HG03025 (cell line): ENCODE measurements at regions not wholly inside any gene's neighbourhood (a gene's known extent, or its start where the extent isn't known, plus 50 kb on each side); places are given as distances from the start of the nearest gene placed in this dataset.
"Not testable (repeated sequence)": the region's sequence is repeated elsewhere in the genome, so short reads cannot be mapped to it uniquely, and the experiment has no call there.

Experiments
- ATAC-seq: cut with Tn5 transposase; IDR thresholded peaks from one replicate; pipeline ENCODE4 v1.9.1; 2021; ENCODE audit warnings: mild to moderate bottlenecking, moderate library complexity; ENCODE audit not compliant: unreplicated experiment, low FRiP score

DNA sequence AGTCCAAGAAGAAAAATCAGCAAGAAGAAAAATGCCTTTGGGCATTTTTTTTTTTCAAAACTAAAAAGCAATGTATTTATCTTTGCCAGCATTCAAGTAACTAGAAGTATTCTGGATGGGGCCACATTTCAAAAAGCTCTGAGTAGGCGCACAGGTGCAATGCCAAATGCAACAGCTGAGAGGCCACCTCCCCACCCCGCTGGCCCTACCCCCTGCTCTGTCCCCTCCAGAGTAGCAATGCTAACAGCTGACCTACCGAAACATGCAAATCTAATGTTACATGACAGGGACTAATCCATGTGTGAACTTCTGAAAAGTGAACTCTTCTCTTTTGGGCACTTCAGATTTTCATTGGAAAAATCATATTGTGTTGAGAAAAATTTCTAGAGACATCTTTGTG is 153.7 kb upstream of the SLC38A2 start:
- no peak for ATAC-seq

DNA sequence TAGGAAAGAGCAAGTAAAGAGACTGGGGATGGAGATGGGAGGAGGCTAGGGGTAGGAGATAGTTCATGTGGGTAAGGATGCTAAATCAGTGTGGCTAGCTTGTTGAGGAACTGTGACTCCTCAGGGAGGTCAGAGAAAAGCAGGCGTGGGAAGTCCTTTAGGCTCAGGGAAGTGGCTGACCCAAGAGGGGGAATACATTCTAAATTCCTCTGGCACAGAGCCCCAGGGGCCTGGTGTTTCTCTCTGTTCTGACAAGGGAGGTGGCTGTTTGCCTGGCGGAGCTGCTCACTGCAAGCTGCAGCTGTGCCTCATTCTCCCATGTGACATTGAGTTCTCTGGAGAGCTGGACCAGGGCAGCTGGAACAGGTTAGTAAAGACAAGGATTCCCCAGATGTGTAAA is 152.2 kb upstream of the SLC38A2 start:
- no peak for ATAC-seq

- no peak for ATAC-seq
These were observed 151.5 kb upstream of the SLC38A2 start for GRCh38 chr12:46523863-46524770.

DNA sequence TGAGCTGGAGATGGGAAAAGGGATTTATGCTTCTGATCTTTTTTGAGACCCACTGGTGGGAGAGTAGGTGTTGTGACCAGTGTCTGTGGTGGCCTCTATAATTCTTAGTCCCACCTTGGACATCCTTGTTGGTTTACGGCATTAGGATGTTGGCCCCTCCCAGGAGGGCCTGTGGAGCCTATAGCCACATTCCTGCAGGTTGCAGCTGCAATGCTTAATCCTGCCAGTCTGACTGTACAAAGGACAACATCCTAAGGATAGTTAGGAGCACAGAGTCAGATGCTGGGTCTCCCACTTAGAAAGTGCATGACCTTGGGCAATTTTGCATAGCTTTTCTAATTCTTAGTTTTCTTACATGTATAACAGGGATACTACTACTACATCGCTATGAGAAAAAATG is 150.9 kb upstream of the SLC38A2 start:
- ATAC-seq = no peak

GRCh38 chr12:46522071-46522470 is 149.5 kb upstream of the SLC38A2 start:
- ATAC-seq = no peak

DNA sequence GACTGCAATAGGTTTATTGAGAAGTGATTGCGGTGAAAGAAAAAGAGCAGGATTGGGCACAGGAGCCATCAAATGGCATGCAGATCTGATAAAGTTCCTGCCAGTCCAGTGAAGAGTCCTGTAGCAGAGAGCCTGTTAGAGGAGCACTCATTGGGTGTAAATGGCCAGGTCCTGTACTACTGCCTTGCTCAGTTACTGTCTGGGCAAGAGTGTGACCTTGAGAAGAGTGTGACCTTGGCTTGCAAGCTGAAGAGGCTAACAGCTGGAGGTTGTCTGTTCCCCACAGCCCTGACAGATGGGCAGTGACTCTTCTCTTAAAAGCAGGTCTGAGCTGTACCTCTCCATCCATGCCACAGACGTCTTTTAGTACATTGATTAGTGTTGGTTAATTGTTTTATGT is 148.6 kb upstream of the SLC38A2 start:
- ATAC-seq = no peak

DNA sequence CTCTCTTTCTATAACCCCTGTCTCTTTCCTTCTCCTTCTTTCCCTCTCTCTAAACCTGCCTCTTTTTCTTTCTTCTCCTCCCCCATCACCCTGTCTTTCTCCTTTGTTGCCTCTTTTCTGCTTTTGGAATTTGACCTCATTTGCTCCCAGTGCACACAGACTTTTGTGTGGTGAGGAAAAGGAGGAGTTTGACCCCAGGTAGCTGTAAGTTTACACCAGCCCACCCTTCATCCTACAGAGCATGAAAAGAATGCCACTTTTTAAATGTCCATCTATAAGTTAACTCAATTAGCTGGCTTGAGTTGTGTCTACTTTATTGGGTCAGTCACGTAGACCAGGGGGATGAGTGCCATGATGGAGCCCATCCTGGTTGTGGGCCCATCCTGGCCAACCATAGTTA is 146.8 kb upstream of the SLC38A2 start:
- ATAC-seq = no peak

GRCh38 chr12:46518729-46519128 is 146.2 kb upstream of the SLC38A2 start:
- ATAC-seq = no peak

- no peak for ATAC-seq
These were observed 145.6 kb upstream of the SLC38A2 start for GRCh38 chr12:46518169-46518568.

DNA sequence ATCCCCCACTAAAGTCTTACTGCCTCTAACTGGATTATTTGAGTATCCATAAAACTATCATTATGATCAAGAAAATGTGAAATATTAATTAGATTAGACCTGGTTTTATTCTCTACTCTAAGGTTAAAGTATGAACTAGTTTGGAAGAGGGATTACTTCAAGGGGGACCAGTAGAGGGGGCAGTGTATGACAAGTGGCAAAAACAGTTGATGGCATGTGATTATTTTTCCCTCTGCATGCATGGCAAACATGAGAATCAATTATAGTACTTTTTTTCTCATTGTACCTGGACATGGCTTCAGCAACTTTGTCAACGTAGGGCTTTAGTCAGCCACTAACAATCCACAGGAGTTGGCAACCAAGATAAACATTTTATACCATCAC is 145.0 kb upstream of the SLC38A2 start:
- no peak for ATAC-seq

DNA sequence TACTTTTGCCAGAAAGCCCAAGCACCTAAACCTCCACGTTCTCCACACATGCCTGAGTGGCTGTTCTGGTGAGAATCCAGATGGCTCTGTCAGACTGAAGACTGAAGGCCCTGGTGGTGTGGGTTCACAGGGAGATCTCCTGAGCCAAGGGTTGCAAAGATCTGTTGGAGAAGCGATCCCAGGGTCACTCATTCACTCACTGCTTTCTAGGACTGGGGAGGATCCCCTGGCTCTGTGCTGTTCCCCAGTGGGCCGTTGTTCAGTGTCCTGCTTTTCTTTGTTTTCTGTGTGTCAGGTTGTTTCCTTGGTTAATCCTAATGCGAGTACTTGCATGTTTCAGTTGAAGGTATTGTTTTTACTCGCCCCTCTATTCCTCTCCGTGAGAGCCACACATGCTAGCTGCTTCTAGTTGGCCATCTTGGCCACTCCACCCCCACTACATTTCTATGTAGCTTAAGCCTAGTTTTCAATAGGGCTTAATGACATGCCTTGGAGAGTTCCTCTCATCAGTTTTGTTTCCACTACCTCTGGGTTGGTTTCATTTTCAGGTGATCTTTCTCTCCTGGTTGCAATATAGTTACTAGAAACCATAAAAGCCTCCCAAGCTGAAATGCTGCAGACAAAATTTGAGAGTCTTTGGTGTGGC is 144.5 kb upstream of the SLC38A2 start:
- ATAC-seq = peak; percentile 97

GRCh38 chr12:46516238-46516932 is 143.8 kb upstream of the SLC38A2 start:
- ATAC-seq = no peak

GRCh38 chr12:46515829-46516228 is 143.3 kb upstream of the SLC38A2 start:
- ATAC-seq = no peak

GRCh38 chr12:46514886-46515285 is 142.3 kb upstream of the SLC38A2 start:
- no peak for ATAC-seq

- ATAC-seq = not testable (repeated sequence)
These were observed 137.7 kb upstream of the SLC38A2 start for GRCh38 chr12:46510257-46510656.

DNA sequence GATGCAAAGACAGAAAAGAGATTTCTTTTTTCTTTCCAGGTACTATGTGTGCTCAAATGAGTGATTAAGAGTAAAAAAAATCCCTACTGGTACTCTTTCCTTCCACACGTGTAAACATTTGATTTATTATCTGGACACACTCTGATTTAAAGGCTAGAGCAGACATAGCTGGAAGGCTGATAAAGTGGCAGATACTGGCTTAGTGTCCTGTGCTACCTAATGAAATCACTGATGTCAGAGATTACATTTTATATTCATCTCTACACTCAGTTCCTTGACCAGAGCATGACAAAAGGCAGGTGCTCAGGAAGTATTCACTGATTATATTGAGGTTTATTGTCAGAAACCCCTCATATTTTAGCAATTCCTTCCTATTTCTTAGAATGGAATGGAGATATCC is 136.6 kb upstream of the SLC38A2 start:
- no peak for ATAC-seq

DNA sequence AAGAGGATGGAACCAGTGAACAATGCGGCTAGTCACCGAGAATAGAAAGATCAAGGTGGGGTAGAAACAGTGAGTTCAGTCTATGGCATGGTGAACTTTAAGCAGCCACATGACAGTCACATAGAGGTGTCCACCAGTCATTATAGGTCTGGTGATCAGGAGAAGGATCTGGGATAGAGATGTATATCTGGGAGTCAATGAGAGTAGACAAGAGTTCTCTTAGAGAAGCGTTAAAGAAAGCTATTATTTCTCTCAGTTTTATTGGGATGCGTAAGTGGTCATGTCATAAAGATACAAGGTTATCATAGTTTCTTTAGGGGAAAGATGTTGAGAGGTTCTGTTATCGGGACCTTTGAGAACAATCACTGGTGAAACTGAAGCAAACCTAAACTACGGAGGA is 136.1 kb upstream of the SLC38A2 start:
- no peak for ATAC-seq

- ATAC-seq = no peak
These were observed 135.2 kb upstream of the SLC38A2 start for GRCh38 chr12:46507766-46508165.

GRCh38 chr12:46506961-46507360 is 134.4 kb upstream of the SLC38A2 start:
- no peak for ATAC-seq

- no peak for ATAC-seq
These were observed 133.6 kb upstream of the SLC38A2 start for GRCh38 chr12:46506198-46506597.

GRCh38 chr12:46504494-46504893 is 131.9 kb upstream of the SLC38A2 start:
- no peak for ATAC-seq
